COLO668 (cell line): ENCODE measurements at regions not wholly inside any gene's neighbourhood (a gene's known extent, or its start where the extent isn't known, plus 50 kb on each side); places are given as distances from the start of the nearest gene placed in this dataset.

ENCODE experiments used
- DNase-seq: peaks from one replicate; lab custom pipeline; 2025; ENCODE audit not compliant: unreplicated experiment; lab: John Stamatoyannopoulos, UW

GRCh38 chr3:99236576-99236975, 335.1 kb upstream of the DCBLD2 start:
- DNase-seq, result no peak

- no peak for DNase-seq
Observed at GRCh38 chr3:99232696-99233095, 331.2 kb upstream of the DCBLD2 start.

- no peak for DNase-seq
Observed at GRCh38 chr3:99218468-99218867, 317.0 kb upstream of the DCBLD2 start.

GRCh38 chr3:99212969-99213368, 311.5 kb upstream of the DCBLD2 start:
- no peak for DNase-seq

GRCh38 chr3:99211309-99211708, 309.8 kb upstream of the DCBLD2 start:
- DNase-seq, result no peak

GRCh38 chr3:99199021-99199420, 297.5 kb upstream of the DCBLD2 start:
- DNase-seq, result no peak

GRCh38 chr3:99191186-99191585, 289.7 kb upstream of the DCBLD2 start:
- DNase-seq, result no peak

GRCh38 chr3:99188936-99189335, 287.4 kb upstream of the DCBLD2 start:
- no peak for DNase-seq

- no peak for DNase-seq
Observed at GRCh38 chr3:99186016-99186415, 284.5 kb upstream of the DCBLD2 start.

- no peak for DNase-seq
Observed at GRCh38 chr3:99176169-99176964, 274.9 kb upstream of the DCBLD2 start.

- no peak for DNase-seq
Observed at GRCh38 chr3:99175276-99175812, 273.8 kb upstream of the DCBLD2 start.

- peak; percentile 5 for DNase-seq
Observed at GRCh38 chr3:99172736-99173657, 271.5 kb upstream of the DCBLD2 start.

- no peak for DNase-seq
Observed at GRCh38 chr3:99171800-99172199, 270.3 kb upstream of the DCBLD2 start.

GRCh38 chr3:99170867-99171517, 269.5 kb upstream of the DCBLD2 start:
- DNase-seq, result no peak

GRCh38 chr3:99167071-99167470, 265.6 kb upstream of the DCBLD2 start:
- DNase-seq, result no peak

- no peak for DNase-seq
Observed at GRCh38 chr3:99163314-99163713, 261.8 kb upstream of the DCBLD2 start.

- DNase-seq, result no peak
Observed at GRCh38 chr3:99159220-99159762, 257.8 kb upstream of the DCBLD2 start.

GRCh38 chr3:99145031-99145430, 243.5 kb upstream of the DCBLD2 start:
- DNase-seq, result no peak

GRCh38 chr3:99143493-99143892, 242.0 kb upstream of the DCBLD2 start:
- DNase-seq, result no peak

- no peak for DNase-seq
Observed at GRCh38 chr3:99134986-99135385, 233.5 kb upstream of the DCBLD2 start.

- DNase-seq, result no peak
Observed at GRCh38 chr3:99131876-99132275, 230.4 kb upstream of the DCBLD2 start.
